ENCODE measurements at regions not wholly inside any gene's neighbourhood (a gene's known extent, or its start where the extent isn't known, plus 50 kb on each side); places are given as distances from the start of the nearest gene placed in this dataset.
"Not testable (repeated sequence)": the region's sequence is repeated elsewhere in the genome, so short reads cannot be mapped to it uniquely, and the experiment has no call there.

DNA sequence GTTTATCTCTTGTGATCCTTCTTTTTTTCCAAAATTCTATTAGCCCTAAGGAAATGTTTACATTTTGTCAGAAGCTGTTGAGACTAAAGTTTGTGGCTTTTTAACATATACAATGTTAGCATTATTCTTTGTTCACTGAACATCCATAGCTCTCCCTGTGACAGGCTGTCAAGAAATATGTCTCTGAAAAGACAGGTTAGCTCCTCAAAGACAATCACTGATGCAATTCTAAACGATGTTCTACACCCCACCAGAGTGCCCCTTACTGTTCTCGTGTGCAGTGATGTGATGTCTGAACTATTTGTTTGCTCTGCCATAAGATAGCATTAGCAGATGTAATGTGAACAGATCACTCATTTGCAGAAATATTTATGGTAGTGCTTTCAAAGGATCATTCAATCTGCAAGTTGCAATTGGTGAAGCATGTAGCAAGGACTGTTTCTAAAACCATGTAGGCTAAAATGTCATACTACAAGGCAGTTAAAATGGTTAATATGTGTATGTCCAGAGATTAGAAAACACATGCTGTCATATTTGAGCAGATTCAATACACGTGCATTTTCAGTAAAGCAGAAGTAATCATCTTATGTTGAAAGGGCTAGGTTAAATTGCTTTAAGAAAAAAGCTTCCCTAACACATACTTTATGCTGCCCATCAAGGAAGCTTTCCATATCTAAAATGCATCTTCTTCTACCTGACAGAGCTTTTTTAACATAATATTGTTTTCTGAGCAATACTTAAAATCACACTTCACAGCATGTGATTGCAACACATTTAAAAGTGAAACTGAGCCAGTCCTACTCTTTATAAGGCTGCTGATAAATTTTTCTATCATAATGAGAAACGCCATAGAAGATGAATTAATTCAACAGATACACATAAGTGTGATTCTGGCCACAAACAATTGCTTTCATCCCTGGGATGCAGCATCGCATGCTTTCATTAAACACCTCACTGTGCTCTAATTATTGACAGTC, 285.7 kb upstream of the UBE2E3 start:
- no peak for TF ChIP-seq CTCF (conservative IDR thresholded peaks at IDR 0.05; ENCODE audit: low read depth, low read length)
- no peak for DNase-seq (ENCODE audit: low read depth)
- no peak overlapping the region for H3K4me3 ChIP-seq (ENCODE audit: low read depth, low read length)

GRCh38 chr2:180692322-180692721, 288.1 kb upstream of the UBE2E3 start:
- TF ChIP-seq CTCF (conservative IDR thresholded peaks at IDR 0.05; ENCODE audit: low read depth, low read length), result no peak

DNA sequence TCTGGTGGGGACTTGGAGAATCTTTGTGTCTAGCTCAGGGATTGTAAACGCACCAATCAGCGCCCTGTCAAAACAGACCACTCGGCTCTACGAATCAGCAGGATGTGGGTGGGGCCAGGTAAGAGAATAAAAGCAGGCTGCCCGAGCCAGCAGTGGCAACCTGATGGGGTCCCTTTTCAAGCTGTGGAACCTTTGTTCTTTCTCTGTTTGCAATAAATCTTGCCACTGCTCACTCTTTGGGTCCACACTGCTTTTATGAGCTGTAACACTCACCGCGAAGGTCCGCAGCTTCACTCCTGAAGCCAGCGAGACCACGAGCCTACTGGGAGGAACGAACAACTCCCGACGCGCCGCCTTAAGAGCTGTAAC, 288.6 kb upstream of the UBE2E3 start:
- not testable (repeated sequence) for DNase-seq (ENCODE audit: low read depth)
- peak overlapping the region; percentile 40 for H3K4me3 ChIP-seq (ENCODE audit: low read depth, low read length)

More at GRCh38 chr2:180692322-180692721, 288.1 kb upstream of the UBE2E3 start:
- no peak for DNase-seq (ENCODE audit: low read depth)
- H3K4me3 ChIP-seq (ENCODE audit: low read depth, low read length), result peak overlapping the region; percentile 40

- DNase-seq (ENCODE audit: low read depth); H3K4me3 ChIP-seq (ENCODE audit: low read depth, low read length): not testable (repeated sequence)
These were observed 289.1 kb upstream of the UBE2E3 start for GRCh38 chr2:180691186-180691854.

- no peak for TF ChIP-seq CTCF (conservative IDR thresholded peaks at IDR 0.05; ENCODE audit: low read depth, low read length)
- no peak for DNase-seq (ENCODE audit: low read depth)
- no peak overlapping the region for H3K4me3 ChIP-seq (ENCODE audit: low read depth, low read length)
These were observed 289.8 kb upstream of the UBE2E3 start for GRCh38 chr2:180690611-180691010.

GRCh38 chr2:180682871-180683270, 297.5 kb upstream of the UBE2E3 start:
- DNase-seq (ENCODE audit: low read depth), result no peak
- no peak for TF ChIP-seq CTCF (conservative IDR thresholded peaks at IDR 0.05; ENCODE audit: low read depth, low read length)
- H3K4me3 ChIP-seq (ENCODE audit: low read depth, low read length), result no peak overlapping the region

DNA sequence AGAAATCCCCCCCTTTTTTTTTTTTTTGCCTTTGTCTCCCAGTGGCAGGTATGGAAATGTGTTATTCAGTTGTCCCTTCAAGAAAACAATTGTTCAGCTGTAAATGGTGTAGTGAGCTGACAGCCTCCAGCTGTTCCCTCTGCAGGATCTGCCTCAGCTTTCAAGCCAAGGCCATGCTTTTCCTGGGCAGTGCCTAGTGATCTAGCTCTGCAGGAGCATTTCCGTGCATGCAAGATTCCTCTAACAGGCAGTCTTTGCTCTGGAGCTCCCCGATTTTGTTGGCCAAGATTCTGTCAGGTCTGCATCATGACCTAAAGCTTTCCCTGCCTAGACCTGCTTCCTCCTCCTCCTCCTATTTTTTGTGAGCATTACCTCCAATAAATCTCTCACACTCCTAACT, 300.7 kb upstream of the UBE2E3 start:
- no peak overlapping the region for H3K4me3 ChIP-seq (ENCODE audit: low read depth, low read length)
- no peak for DNase-seq (ENCODE audit: low read depth)
- TF ChIP-seq CTCF (conservative IDR thresholded peaks at IDR 0.05; ENCODE audit: low read depth, low read length), result no peak

DNA sequence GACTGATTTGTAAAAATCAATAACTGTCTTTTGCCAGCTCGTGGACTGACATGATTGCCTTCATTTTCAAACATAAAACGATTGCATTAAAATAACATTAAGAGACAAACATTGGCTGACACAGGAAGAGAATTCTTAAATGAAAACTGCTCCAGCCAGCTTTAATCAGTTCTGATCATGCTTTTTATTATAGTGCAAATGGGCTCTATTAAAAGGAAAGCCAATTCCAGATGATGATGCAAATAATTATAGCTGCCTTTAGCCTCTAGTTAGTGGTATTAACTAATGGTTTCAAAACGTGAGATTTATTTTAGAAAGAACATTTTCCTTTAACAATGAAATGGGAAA, 301.8 kb upstream of the UBE2E3 start:
- no peak overlapping the region for H3K4me3 ChIP-seq (ENCODE audit: low read depth, low read length)
- TF ChIP-seq CTCF (conservative IDR thresholded peaks at IDR 0.05; ENCODE audit: low read depth, low read length), result no peak
- DNase-seq (ENCODE audit: low read depth), result no peak
